Natural killer cell (primary cell): ENCODE measurements at regions not wholly inside any gene's neighbourhood (a gene's known extent, or its start where the extent isn't known, plus 50 kb on each side); places are given as distances from the start of the nearest gene placed in this dataset.

Experiments
- ATAC-seq, 3 donors: fragments of 150-1000 bp in 2 of 3; fragments of 200-7000 bp in 1 of 3; cut with Tn5 transposase; 1 replicate in 1 of 3; 2 replicates in 2 of 3; pipeline ENCODE4 v1.10.0; 2021; ENCODE audit warnings: mild to moderate bottlenecking in 2 of 3, moderate library complexity in 2 of 3
- DNase-seq, 2 donors: peaks; one replicate each; pipeline versions ENCODE4 v3.0.0 to v3.0.0-alpha.2; 2013 to 2021; ENCODE audit warnings: mixed read lengths in 1 of 2
- H3K27ac ChIP-seq: one replicate; pipeline ENCODE4 v1.5.1; 2013; ENCODE audit warnings: mild to moderate bottlenecking, low read length
- H3K27me3 ChIP-seq: one replicate; pipeline ENCODE4 v1.6.1; 2013; ENCODE audit warnings: low read length; ENCODE audit not compliant: control insufficient read depth, insufficient read depth
- H3K36me3 ChIP-seq: one replicate; pipeline ENCODE4 v1.6.1; 2013; ENCODE audit warnings: low read length; ENCODE audit not compliant: control insufficient read depth, insufficient read depth
- H3K4me1 ChIP-seq: one replicate; pipeline ENCODE4 v1.6.1; 2013; ENCODE audit warnings: low read length; ENCODE audit not compliant: control insufficient read depth, insufficient read depth
- H3K4me3 ChIP-seq: one replicate; pipeline ENCODE4 v1.5.1; 2013; ENCODE audit warnings: low read length
- H3K9me3 ChIP-seq: one replicate; pipeline ENCODE4 v1.6.1; 2013; ENCODE audit warnings: low read length; ENCODE audit not compliant: control insufficient read depth, insufficient read depth
- H3K27ac Mint-ChIP-seq, 2 donors: one replicate each; pipeline ENCODE4 v1.8.0; 2022; ENCODE audit warnings: mild to moderate bottlenecking in 2 of 2, mixed read lengths in 2 of 2, moderate library complexity in 1 of 2
- H3K27me3 Mint-ChIP-seq, 2 donors: one replicate each; pipeline ENCODE4 v1.8.0; 2022; ENCODE audit warnings: low read depth in 2 of 2, mixed read lengths in 2 of 2
- H3K36me3 Mint-ChIP-seq: one replicate; pipeline ENCODE4 v1.8.0; 2022; ENCODE audit warnings: mixed read lengths
- H3K4me1 Mint-ChIP-seq, 2 donors: one replicate each; pipeline ENCODE4 v1.8.0; 2022; ENCODE audit warnings: mixed read lengths in 2 of 2
- H3K4me3 Mint-ChIP-seq: one replicate; pipeline ENCODE4 v1.8.0; 2022; ENCODE audit warnings: mild to moderate bottlenecking, moderate library complexity, mixed read lengths
- H3K9me3 Mint-ChIP-seq, 2 donors: one replicate each; pipeline ENCODE4 v1.8.0; 2022; ENCODE audit warnings: mixed read lengths in 2 of 2
- CTCF ChIP-seq: fragments of 200-600 bp; IDR thresholded peaks from one replicate; pipeline ENCODE4 v1.8.0; 2022; ENCODE audit warnings: antibody characterized with exemption
- WGBS: methylation state at CpG from one replicate; pipeline ENCODE4 v1.1.7; 2013; ENCODE audit warnings: missing lambda C conversion rate; ENCODE audit not compliant: insufficient coverage; 5-methylcytosine and 5-hydroxymethylcytosine counted together
- intact Hi-C: fragments of 100-400 bp; cut with micrococcal nuclease; formaldehyde crosslinking; loops from one replicate; pipeline ENCODE4 v1.14.2; 2022

- ATAC-seq (no peak), DNase-seq (no peak)
- Mint-ChIP-seq H3K4me3 (no peak overlapping the region), H3K27ac (no peak overlapping the region), H3K9me3 (peaks cover 0 to 4% of the 10 kb centered on the region in 2 donors), H3K27me3 (peaks cover 23 to 59% of the 10 kb centered on the region in 2 donors), H3K36me3 (no peaks in the 10 kb centered on the region), H3K4me1 (no peaks in the 10 kb centered on the region)
- H3K4me3 ChIP-seq: no peak overlapping the region
- intact Hi-C loops: no loop called here
- H3K27me3 ChIP-seq: no peaks in the 10 kb centered on the region
- WGBS: 81% methylated on average over 4 of the region's 4 CpGs
- no peak for TF ChIP-seq CTCF
- no peaks in the 10 kb centered on the region for H3K9me3 ChIP-seq
- no peaks in the 10 kb centered on the region for H3K36me3 ChIP-seq
- H3K4me1 ChIP-seq: no peaks in the 10 kb centered on the region
- H3K27ac ChIP-seq: no peak overlapping the region
Measured at GRCh38 chr15:96243701-96244100, 86.8 kb upstream of the NR2F2 start.

DNA sequence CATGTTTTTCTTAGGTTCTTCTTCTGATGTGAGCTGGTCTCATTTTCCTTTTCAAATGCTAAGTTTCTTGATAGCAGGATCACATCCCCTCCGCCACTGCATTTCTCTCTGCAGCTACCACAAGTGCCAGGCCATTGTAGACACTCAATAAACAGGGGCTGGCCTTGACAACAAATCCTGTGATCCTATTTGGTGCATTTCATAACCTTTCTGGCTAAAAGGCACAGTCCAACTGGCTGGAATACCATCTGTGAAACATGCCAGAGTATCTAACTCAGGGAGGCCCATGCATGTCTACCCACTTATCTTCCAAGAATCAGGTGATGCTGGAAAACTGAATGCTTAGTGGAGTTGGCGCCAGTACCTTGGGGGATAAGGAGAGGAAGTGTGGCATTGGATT lies 85.2 kb upstream of the NR2F2 start:
- no peaks in the 10 kb centered on the region for H3K4me1 ChIP-seq
- H3K27me3 Mint-ChIP-seq: peaks cover 26 to 59% of the 10 kb centered on the region in 2 donors

GRCh38 chr15:96246057-96246456 lies 84.4 kb upstream of the NR2F2 start:
- Mint-ChIP-seq H3K36me3 (no peaks in the 10 kb centered on the region), H3K4me1 (no peaks in the 10 kb centered on the region), H3K9me3 (peaks cover 0 to 4% of the 10 kb centered on the region in 2 donors), H3K4me3 (no peak overlapping the region), H3K27ac (no peak overlapping the region), H3K27me3 (peaks cover 28 to 56% of the 10 kb centered on the region in 2 donors)
- no peak for DNase-seq
- H3K27ac ChIP-seq: no peak overlapping the region
- intact Hi-C loops: no loop called here
- TF ChIP-seq CTCF: no peak
- H3K4me3 ChIP-seq: no peak overlapping the region
- no peaks in the 10 kb centered on the region for H3K9me3 ChIP-seq
- H3K27me3 ChIP-seq: no peaks in the 10 kb centered on the region
- no peaks in the 10 kb centered on the region for H3K36me3 ChIP-seq
- no peak for ATAC-seq
- 73% methylated on average over 4 of the region's 4 CpGs for WGBS
- H3K4me1 ChIP-seq: no peaks in the 10 kb centered on the region

More for the DNA sequence above, 85.2 kb upstream of the NR2F2 start:
- peaks cover 0 to 4% of the 10 kb centered on the region in 2 donors for H3K9me3 Mint-ChIP-seq
- ATAC-seq (no peak), DNase-seq (no peak)
- no peak overlapping the region for H3K27ac Mint-ChIP-seq
- intact Hi-C loops: no loop called here
- no peaks in the 10 kb centered on the region for H3K36me3 Mint-ChIP-seq
- H3K4me3 Mint-ChIP-seq: no peak overlapping the region
- H3K27me3 ChIP-seq: no peaks in the 10 kb centered on the region
- H3K36me3 ChIP-seq: no peaks in the 10 kb centered on the region
- H3K4me3 ChIP-seq: no peak overlapping the region
- no peak for TF ChIP-seq CTCF
- WGBS: 88% methylated on average over 1 of the region's 2 CpGs
- no peaks in the 10 kb centered on the region for H3K4me1 Mint-ChIP-seq
- no peaks in the 10 kb centered on the region for H3K9me3 ChIP-seq
- H3K27ac ChIP-seq: no peak overlapping the region

DNA sequence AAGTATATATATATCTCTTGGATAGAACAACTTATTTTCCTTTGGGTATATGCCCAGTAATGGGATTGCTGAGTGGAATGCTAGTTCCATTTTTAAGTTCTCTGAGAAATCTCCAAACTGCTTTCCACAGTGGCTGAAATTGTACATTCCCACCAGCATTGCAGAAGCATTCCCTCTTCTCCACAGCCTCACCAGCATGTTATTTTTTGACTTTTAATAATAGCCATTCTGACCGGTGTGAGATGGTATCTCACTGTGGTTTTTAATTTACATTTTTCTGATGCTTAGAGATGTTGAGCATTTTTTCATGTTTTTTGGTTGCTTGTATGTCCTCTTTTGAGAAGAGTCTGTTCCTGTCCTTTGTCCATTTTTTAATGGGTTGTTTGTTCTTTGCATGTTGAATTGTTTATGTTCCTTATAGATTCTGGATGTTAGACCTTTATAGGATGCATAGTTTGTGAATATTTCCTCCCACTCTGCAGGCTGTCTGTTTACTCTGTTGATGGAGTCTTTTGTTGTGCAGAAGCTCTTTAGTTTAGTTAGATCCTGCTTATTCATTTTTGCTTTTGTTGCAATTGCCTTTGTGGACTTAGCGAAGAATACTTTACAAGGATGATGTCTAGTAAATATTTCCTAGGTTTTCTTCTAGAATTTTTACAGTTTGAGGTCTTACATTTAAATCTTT lies 82.7 kb upstream of the NR2F2 start:
- Histone ChIP-seq H3K4me1 (no peaks in the 10 kb centered on the region), H3K9me3 (no peaks in the 10 kb centered on the region), H3K4me3 (no peak overlapping the region), H3K27me3 (no peaks in the 10 kb centered on the region), H3K27ac (no peak overlapping the region), H3K36me3 (no peaks in the 10 kb centered on the region)
- Mint-ChIP-seq H3K9me3 (peaks cover 0 to 4% of the 10 kb centered on the region in 2 donors), H3K27me3 (peaks cover 31 to 56% of the 10 kb centered on the region in 2 donors), H3K4me1 (no peaks in the 10 kb centered on the region), H3K36me3 (no peaks in the 10 kb centered on the region), H3K27ac (no peak overlapping the region), H3K4me3 (no peak overlapping the region)
- WGBS: 83% methylated on average over 1 of the region's 2 CpGs
- DNase-seq (no peak), ATAC-seq (no peak)
- no peak for TF ChIP-seq CTCF
- intact Hi-C loops: no loop called here
